GM23248 (cell line): ENCODE measurements at regions not wholly inside any gene's neighbourhood (a gene's known extent, or its start where the extent isn't known, plus 50 kb on each side); places are given as distances from the start of the nearest gene placed in this dataset.
A peak's percentile ranks its signal among the peaks of the same experiment; 100 is the strongest.

Experiments used
- DNase-seq: peaks from one replicate; pipeline ENCODE4 v3.0.0-alpha.2; 2015
- H2AFZ ChIP-seq: fragments of 200-600 bp; sonication (generic); 2 replicates; pipeline ENCODE4 v1.6.1; 2016; ENCODE audit warnings: antibody characterized with exemption
- H3F3A ChIP-seq: fragments of 200-600 bp; sonication (generic); 2 replicates; pipeline ENCODE4 v1.6.1; 2016; ENCODE audit warnings: mild to moderate bottlenecking, antibody characterized with exemption, mixed run types; ENCODE audit not compliant: insufficient read depth
- H3K27ac ChIP-seq: fragments of 200-600 bp; sonication (generic); 2 replicates; pipeline ENCODE4 v1.5.1; 2016; ENCODE audit warnings: mild to moderate bottlenecking
- H3K27me3 ChIP-seq: fragments of 200-600 bp; sonication (generic); replicated peaks from 2 replicates; pipeline ENCODE4 v1.6.1; 2016; ENCODE audit warnings: mild to moderate bottlenecking; ENCODE audit not compliant: insufficient read depth
- H3K36me3 ChIP-seq: fragments of 200-600 bp; sonication (generic); 2 replicates; pipeline ENCODE4 v1.6.1; 2016; ENCODE audit warnings: low read depth, mild to moderate bottlenecking
- H3K4me1 ChIP-seq: fragments of 200-600 bp; sonication (generic); 2 replicates; pipeline ENCODE4 v1.6.1; 2016; ENCODE audit warnings: mild to moderate bottlenecking; ENCODE audit not compliant: insufficient read depth
- H3K4me2 ChIP-seq: fragments of 200-600 bp; sonication (generic); one replicate; pipeline ENCODE4 v1.6.1; 2016; ENCODE audit warnings: mild to moderate bottlenecking; ENCODE audit not compliant: unreplicated experiment
- H3K4me3 ChIP-seq: fragments of 200-600 bp; sonication (generic); 2 replicates; pipeline ENCODE4 v1.5.1; 2016; ENCODE audit warnings: mild to moderate bottlenecking
- H3K79me2 ChIP-seq: fragments of 200-600 bp; sonication (generic); 2 replicates; pipeline ENCODE4 v1.6.1; 2016; ENCODE audit warnings: mild to moderate bottlenecking; ENCODE audit not compliant: insufficient read depth
- H3K9ac ChIP-seq: fragments of 200-600 bp; sonication (generic); 2 replicates; pipeline ENCODE4 v1.6.1; 2016; ENCODE audit warnings: mild to moderate bottlenecking
- H3K9me2 ChIP-seq: fragments of 200-600 bp; sonication (generic); 2 replicates; pipeline ENCODE4 v1.6.1; 2016; ENCODE audit warnings: mixed run types, mild to moderate bottlenecking, moderate library complexity; ENCODE audit not compliant: insufficient read depth
- H3K9me3 ChIP-seq: fragments of 200-600 bp; sonication (generic); one replicate; pipeline ENCODE4 v1.6.1; 2017; ENCODE audit warnings: low read depth
- H4K20me1 ChIP-seq: fragments of 200-600 bp; sonication (generic); 2 replicates; pipeline ENCODE4 v1.6.0; 2016; ENCODE audit not compliant: insufficient read depth
- EZH2 ChIP-seq: fragments of 200-600 bp; sonication (generic); IDR thresholded peaks from 2 replicates; pipeline ENCODE4 v1.6.1; 2018; ENCODE audit warnings: antibody characterized with exemption, mild to moderate bottlenecking; ENCODE audit not compliant: insufficient read depth, poor library complexity, severe bottlenecking
- EZH2phosphoT487 ChIP-seq: fragments of 200-600 bp; sonication (generic); IDR thresholded peaks from 2 replicates; pipeline ENCODE4 v1.6.1; 2018; ENCODE audit warnings: antibody characterized with exemption, moderate library complexity, mild to moderate bottlenecking, low read depth; ENCODE audit not compliant: insufficient read depth
- WGBS, 2 experiments: methylation state at CpG; one replicate each; pipeline ENCODE4 v1.1.6; 2015 to 2017; ENCODE audit warnings: low lambda C conversion rate in 2 of 2, low coverage in 1 of 2; ENCODE audit errors: missing lambda C conversion rate in 2 of 2; 5-methylcytosine and 5-hydroxymethylcytosine counted together
- in situ Hi-C: fragments of 300-500 bp; cut with MboI; formaldehyde crosslinking; loops from 2 replicates; pipeline ENCODE4 v1.15.0; 2020

DNA sequence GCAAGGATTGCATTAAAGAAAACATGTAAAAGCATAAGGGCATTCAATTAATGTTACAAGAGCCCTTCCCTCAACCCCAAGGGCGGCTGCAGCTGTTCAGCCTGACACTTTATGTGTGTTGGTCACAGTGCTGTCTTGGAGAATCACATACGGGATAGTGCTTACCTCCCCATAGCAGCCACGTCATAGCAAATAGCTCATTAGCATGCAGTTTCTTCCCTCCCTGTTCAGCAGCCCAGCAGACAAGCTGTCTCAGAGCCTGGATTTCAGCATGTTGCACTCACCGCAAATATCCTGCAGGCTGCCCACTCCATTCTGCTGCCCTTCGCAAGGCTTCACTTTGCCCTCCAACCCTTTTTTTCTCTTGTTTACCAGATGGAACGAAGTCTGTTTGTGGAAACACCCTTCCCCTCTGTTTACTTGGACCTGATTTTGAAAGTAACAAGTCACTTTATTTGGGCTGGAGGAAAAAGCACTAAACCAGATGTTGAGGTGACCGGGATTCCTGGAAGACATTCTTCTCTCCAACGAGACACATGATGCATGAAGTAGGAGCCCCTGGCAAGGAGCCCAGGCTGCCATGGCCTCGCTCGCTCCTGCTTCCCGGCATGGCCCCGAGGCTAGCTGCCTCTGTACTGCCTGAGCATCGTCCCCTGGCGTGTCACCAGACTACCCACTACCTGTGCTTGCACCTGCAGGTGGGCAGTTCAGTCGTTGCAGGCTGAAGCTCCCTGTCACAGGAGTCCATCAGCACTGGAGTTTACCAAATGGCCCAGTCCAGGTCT is 151.6 kb upstream of the GMDS start:
- H3F3A ChIP-seq = no peaks in the 10 kb centered on the region
- H4K20me1 ChIP-seq = no peaks in the 10 kb centered on the region
- no peaks in the 10 kb centered on the region for H3K9me3 ChIP-seq
- H3K79me2 ChIP-seq = no peaks in the 10 kb centered on the region
- H2AFZ ChIP-seq = no peak overlapping the region
- no peaks in the 10 kb centered on the region for H3K9me2 ChIP-seq
- no peak overlapping the region for H3K4me3 ChIP-seq
- peaks cover 5% of the 10 kb centered on the region; the same call in 1 of the 2 replicates for H3K27me3 ChIP-seq
- no peak overlapping the region for H3K27ac ChIP-seq
- no peaks in the 10 kb centered on the region for H3K36me3 ChIP-seq
- in situ Hi-C loops = no loop called here
- H3K4me2 ChIP-seq = peak overlapping the region; percentile 14
- no peaks in the 10 kb centered on the region for H3K4me1 ChIP-seq
- peak; percentile 70 for DNase-seq
- WGBS, 2 experiments = 28 to 34% methylated on average over 15 of the region's 15 CpGs
- TF ChIP-seq EZH2 (no peak), EZH2phosphoT487 (no peak)
- H3K9ac ChIP-seq = no peak overlapping the region

DNA sequence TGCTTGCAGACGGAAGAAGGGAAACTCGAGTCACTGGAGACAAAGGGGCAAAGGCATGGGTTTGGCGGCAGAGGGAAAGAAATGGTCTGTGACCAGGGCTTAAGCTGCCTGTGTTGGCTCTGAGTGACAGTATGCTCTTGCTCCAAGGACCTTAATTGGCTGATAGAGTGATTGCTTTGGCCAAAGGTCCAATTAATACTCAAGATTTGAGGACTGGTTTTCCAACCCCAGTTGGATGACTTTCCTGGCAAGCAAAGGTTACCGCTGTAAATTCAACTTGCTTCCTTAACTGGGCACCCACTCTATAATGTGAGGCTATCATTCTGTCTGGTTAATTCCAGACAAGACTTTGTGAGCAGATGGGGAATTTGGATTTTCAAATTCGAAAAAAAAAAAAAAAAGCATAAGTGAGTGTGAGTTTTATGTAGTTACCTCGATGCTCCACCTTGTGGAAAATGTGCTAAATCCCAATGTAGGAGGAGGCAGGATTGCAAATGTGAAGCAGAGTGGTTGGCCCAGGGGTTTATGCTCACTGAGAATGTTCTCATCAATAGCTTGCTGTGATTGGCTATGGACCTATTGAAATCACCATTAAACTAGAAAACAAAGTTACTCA is 150.7 kb upstream of the GMDS start:
- TF ChIP-seq EZH2 (no peak), EZH2phosphoT487 (no peak)
- no peak overlapping the region for H2AFZ ChIP-seq
- DNase-seq = no peak
- in situ Hi-C loops = no loop called here
- no peaks in the 10 kb centered on the region for H3K9me3 ChIP-seq
- no peaks in the 10 kb centered on the region for H3K4me1 ChIP-seq
- H4K20me1 ChIP-seq = no peaks in the 10 kb centered on the region
- no peaks in the 10 kb centered on the region for H3K9me2 ChIP-seq
- H3K27ac ChIP-seq = no peak overlapping the region
- H3K36me3 ChIP-seq = no peaks in the 10 kb centered on the region
- 35 to 37% methylated on average over 6 of the region's 6 CpGs for WGBS, 2 experiments
- H3K4me3 ChIP-seq = no peak overlapping the region
- no peak overlapping the region for H3K9ac ChIP-seq
- no peaks in the 10 kb centered on the region for H3F3A ChIP-seq
- no peak overlapping the region for H3K4me2 ChIP-seq
- no peaks in the 10 kb centered on the region for H3K79me2 ChIP-seq
- H3K27me3 ChIP-seq = peaks cover 5% of the 10 kb centered on the region; the same call in 1 of the 2 replicates

DNA sequence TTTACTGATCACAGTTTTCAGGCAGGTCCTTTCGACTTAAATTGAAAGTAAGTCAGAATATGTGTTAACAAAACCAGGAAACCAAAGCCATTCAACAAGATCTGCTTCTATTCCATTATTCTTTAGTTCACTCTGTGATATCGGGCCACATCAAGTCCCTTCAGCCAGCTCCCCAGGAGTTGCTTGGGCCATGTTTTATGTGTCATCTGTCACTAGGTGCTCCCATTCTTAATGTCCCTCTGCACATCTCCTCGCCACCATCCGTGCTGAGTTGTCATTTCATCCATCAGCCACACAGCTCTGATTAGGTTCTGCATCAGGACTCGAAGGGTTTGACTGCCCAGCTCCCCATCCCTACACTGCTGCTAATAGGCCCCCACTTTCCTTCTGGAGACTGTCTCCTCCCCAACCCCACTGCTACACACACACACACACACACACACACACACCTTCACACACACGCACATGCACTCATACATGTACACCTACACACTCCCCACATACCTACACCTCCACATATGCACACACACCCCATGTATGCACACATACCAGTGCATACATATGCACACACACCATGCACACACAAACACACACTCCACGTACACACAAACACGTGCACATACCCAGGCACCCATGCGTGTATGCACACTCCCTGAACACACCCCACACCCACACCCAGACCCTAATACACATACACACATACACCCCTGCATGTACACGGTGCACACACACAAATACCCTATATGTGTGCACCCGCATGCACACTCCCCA is 143.3 kb upstream of the GMDS start:
- Histone ChIP-seq H3K9ac (no peak overlapping the region), H2AFZ (no peak overlapping the region), H3K4me2 (no peak overlapping the region), H3K4me1 (no peaks in the 10 kb centered on the region), H3K9me3 (no peaks in the 10 kb centered on the region), H3K36me3 (no peaks in the 10 kb centered on the region), H3K27me3 (no peaks in the 10 kb centered on the region), H3K9me2 (no peaks in the 10 kb centered on the region), H3K4me3 (no peak overlapping the region), H3K79me2 (no peaks in the 10 kb centered on the region), H3F3A (no peaks in the 10 kb centered on the region), H3K27ac (no peak overlapping the region), H4K20me1 (no peaks in the 10 kb centered on the region)
- DNase-seq = no peak
- TF ChIP-seq EZH2 (no peak), EZH2phosphoT487 (no peak)
- WGBS, 2 experiments = 53 to 65% methylated on average over 11 of the region's 11 CpGs
- in situ Hi-C loops = no loop called here

DNA sequence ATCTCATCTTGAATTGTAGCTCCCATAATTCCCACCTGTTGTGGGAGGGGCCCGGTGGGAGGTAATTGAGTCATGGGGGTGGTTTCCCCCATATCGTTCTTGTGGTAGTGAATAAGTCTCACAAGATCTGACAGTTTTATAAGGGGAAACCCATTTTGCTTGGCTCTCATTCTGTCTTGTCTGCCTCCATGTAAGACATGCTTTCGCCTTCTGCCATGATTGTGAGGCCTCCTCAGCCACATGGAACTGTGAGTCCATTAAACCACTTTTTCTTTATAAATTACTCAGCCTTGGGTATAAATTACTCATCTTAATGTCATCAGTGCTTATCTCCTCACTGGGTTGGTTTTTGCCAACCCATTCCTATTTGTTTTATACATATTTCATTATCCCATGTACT is 142.0 kb upstream of the GMDS start:
- Histone ChIP-seq H3K4me2 (no peak overlapping the region), H3K36me3 (no peaks in the 10 kb centered on the region), H3K9me2 (no peaks in the 10 kb centered on the region), H3F3A (no peaks in the 10 kb centered on the region), H4K20me1 (no peaks in the 10 kb centered on the region), H3K79me2 (no peaks in the 10 kb centered on the region), H3K4me3 (no peak overlapping the region), H3K27me3 (no peaks in the 10 kb centered on the region), H2AFZ (no peak overlapping the region), H3K9me3 (no peaks in the 10 kb centered on the region), H3K9ac (no peak overlapping the region), H3K27ac (no peak overlapping the region), H3K4me1 (no peaks in the 10 kb centered on the region)
- WGBS, 2 experiments = 88 to 92% methylated on average over 3 of the region's 3 CpGs
- in situ Hi-C loops = no loop called here
- TF ChIP-seq EZH2phosphoT487 = no peak
- no peak for TF ChIP-seq EZH2
- DNase-seq = no peak
